ENCODE measurements at regions not wholly inside any gene's neighbourhood (a gene's known extent, or its start where the extent isn't known, plus 50 kb on each side); places are given as distances from the start of the nearest gene placed in this dataset.

DNA sequence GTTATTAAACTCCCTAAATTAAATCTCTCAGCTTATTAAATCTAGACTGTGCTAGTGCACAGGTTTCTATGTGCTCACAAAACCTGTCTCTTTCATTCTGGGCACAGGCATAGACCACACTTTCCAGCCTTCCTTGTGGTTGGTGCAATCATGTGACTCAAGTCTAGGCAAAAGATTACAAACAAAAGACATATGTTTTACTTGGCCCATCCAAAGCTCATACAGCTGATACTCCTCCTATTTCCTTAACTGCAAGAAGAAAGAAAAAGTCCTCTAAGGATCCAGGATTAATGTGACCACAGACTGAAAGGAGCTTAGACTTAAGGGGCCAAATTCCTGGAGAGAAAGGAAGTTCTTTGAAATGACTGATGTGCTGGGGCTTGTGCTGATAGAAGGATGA is 731.3 kb upstream of the RAB6C start:
- DNase-seq, result no peak

DNA sequence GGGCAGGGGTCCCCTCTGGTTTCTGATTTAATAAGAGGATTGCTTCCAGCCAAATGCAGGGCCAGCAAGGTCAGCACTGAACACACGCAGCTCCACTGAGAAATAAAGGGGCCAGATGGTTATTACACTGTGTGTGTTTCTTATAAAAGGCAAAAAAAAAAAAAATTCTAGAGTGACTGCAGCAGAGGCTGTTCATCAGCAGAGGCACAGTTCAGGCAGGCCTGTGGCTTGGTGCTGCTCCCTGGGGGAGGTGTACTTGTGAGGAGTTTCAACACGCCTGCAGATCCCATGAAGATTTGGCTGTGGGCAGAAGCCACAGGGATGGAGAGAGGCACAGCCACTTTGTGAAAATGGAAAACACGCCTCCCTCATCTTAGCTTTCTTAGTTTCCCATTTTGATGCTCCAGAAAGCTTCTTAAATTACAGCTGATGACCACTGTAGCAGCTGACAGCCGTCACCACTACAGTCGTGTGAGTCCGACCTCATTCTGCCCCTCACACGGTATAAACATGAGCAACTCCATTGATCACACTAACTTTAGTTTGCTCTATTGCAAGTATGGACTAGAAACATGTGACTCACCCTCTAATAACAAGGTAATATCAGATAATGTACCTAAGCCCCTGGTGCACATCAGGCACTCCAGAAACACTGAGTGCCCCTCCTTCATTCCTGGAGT is 726.5 kb upstream of the RAB6C start:
- DNase-seq, result no peak

DNA sequence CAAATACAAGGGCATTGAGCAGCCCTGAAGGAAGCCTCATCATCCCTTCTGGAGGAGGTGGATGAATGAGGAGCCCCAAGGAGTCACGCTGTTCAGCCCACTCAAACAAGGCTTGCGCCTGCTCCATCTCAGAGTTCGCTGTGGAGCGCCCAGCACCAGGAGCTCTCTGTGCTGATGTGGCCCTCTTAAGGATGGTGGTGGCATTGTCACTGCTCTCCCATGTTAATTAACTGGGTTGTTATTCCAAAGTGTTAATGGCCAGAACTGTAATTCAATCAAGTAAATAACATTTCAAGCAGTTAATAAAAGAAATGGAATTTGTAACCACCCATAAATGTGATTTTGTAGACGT is 726.0 kb upstream of the RAB6C start:
- no peak for DNase-seq

DNA sequence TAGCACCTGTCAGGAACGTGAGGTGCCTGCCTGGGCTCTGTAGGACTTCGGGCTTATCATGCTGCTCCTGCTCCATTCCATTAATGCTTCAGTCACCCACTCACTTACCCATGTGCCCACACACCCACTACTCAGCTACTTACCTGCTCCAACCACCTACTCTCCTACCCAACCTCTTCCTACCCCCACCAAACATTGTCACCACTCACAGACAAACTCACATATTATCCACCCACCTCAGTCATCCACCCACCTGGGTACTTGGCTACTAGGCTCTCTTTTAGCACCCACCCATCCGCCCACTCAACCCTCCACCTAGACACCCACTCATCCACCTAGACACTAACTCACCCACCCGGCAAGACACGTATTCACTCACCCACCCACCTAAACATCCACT is 724.7 kb upstream of the RAB6C start:
- DNase-seq, result no peak

DNA sequence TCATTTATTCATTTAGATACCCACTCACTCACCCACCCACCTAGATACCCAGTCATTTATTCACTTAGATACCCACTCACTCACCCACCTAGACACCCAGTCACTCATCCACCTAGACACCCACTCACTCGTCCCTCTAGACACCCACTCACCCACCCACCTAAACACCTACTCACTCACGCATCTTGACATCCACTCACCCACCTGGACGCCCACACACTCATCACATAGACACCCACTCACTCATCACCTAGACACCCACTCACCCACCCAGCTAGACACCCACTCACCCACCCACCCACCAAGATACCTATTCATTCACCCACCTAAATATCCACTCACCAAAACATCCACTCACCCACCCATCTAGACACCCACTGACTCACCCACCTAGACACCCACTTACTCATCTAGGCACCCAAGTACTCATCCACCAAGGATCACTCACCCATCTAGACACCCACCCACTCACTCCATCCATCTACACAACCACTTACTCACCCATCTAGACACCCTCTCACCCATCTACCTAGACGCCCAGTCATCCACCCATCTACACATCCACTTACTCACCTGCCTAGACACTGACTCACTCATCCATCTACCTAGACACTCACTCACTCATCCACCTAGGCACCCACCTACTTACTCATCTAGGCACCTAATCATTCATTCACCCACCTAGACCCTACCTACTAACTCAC is 723.7 kb upstream of the RAB6C start:
- DNase-seq, result no peak

DNA sequence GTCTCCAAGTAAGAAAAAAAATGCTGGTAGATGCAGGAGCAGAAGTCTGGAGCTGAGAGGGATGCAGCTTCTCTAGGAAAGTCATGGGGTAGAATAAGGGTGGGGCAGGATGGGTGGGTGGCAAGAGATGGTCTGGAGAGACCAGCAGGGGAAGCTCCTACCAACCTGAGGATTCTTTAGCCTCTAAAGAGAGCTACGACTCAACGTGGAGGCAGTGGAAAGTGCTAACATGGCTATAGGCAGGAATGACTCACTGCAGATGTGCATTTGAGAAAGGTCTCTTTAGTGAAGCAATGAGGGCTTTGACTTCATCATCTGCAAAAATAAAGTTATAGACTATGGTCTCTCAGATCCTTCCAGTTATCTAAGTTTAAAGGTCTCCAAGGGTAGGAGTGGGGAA is 722.8 kb upstream of the RAB6C start:
- no peak for DNase-seq

DNA sequence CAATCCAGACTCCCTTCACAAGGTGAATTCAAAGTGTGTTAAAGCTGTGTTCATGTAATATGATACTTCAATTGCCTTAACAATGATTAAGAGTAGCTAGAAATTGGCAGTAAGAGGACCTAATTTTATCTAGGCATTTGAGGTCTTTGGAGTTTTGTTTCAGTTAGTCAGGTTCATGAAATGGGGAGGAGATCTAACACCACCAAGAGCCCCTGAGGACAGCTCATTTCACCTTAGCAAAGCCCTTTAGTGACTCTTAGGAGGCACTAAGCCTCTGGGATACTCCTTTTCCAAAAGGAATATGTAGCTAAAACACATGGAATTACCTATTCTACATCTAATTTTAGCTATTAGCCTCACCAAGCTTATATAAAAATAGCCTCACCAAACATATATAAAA is 716.5 kb upstream of the RAB6C start:
- DNase-seq, result no peak

DNA sequence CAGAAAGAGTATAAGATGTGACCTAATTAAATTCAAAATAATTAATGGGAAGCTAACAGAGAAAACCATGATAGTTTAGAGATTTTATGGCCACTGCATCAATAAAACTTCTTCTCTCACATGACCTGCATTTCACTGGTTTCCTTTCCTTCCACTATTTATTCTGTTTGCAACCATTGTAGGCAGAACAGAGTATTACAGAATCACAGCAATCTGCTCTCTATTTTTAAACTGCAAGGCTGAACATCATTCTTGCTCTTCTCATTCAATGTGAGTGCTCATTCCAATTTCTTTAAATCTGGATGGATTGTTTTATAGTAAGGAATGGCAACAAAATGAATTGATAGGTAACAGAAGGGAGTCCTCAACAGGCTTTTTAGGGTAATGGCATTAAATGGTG is 715.5 kb upstream of the RAB6C start:
- no peak for DNase-seq

DNA sequence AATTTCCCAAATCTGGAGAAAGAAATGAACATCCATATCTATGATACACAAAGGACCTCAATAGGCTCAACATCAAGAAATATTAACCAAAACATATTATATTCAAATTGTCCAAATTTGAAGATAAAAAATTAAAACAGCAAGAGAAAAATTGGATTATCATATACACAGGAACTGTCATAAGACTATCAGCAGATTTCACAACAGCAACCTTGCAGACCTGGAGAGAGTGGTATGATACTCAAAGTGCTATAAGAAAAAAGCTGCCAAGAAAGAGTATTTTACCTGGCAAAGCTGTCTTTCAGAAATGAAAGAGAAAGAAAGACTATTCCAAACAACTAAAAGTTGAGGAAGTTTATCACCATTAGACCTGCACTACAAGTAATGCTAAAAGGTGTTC is 711.9 kb upstream of the RAB6C start:
- no peak for DNase-seq

DNA sequence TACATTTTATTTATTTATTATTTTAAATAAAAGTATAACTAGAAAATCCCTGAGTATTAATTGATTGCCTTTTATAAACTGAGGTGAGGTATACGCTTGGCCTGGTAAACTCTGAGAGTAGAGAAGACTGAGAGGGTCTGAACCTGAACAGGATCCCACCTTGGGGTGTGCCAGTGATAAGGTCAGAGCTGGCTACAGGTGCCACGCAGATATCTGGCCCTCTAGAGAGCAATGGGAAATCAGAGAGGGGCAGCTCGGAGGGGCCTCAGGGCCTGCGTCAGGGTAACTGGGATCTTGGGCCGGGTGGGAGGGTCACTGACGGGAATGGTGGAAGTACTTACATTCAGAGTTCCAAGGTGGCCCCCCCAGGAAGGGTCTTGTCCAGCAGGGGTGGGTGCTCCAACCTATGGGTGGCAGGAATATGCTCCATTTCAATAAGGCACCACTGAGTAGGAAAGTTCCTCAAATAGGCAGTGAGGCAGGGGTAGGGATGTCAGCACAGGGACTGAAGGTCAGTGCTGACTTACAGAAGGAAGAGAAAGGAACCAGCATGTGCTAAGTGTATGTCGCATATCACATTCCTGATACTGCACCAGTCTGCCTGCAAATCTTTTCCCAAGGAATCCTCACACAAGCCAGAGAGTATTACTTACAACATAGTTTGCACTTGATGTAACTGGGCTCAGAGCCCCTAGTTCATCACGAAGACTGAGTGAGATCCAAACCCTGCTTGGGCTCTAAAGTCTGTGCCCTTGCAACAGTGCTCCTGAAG is 706.0 kb upstream of the RAB6C start:
- no peak for DNase-seq

DNA sequence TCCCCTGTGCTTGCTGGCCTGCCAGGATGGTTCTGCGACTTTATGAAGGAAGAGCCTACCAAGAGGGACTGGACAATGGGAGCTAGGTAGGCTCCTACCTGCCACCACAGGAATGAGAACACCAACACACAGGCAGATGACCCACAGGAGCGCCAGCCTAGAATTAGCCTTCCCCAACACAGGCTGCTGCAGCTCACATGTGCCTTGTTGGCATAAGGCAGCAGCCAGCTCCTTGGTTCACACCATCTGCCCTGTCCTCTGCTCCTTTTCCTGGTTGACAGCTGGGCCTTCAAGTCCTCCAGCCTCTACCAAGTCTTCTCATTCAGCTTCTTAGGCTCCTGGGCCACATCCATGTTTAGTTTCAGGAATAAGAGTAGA is 705.4 kb upstream of the RAB6C start:
- no peak for DNase-seq

DNA sequence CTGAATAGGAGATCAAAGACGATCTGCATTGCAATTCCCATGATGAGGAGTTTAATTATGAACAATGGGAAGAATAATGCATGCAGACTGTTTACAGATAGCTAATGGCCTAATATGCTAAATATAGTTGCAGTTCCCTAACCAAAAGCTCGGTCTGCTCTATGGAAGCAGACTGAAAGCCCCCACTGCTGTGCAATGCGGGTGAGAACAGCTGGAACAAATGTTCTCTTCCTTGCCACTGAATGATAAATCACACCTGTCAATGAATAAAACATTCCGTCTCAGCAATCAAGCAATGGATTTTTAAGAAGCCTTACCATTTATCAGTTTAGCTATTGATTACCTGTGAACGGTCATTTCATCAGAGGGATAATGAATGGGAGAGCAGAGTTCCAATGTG is 704.5 kb upstream of the RAB6C start:
- DNase-seq, result no peak

DNA sequence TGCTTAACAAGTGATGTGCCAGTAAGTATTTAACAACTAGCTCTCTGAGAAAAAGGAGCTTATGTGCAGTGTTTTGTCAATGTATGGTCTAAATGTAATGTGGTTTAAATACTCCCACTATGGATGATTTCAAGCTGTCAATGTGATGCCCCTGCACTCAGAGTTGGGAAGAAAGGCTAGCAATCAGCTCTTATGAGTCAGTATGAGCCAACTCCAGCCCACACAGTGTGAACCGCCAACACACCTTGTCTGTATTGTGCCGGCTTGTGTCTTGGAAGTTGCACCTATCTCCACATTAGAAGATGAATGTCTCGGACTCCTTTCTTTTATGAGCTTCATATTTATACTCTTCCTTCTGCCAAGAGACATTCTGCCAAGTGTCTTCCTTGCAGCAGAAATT is 703.8 kb upstream of the RAB6C start:
- DNase-seq, result no peak

DNA sequence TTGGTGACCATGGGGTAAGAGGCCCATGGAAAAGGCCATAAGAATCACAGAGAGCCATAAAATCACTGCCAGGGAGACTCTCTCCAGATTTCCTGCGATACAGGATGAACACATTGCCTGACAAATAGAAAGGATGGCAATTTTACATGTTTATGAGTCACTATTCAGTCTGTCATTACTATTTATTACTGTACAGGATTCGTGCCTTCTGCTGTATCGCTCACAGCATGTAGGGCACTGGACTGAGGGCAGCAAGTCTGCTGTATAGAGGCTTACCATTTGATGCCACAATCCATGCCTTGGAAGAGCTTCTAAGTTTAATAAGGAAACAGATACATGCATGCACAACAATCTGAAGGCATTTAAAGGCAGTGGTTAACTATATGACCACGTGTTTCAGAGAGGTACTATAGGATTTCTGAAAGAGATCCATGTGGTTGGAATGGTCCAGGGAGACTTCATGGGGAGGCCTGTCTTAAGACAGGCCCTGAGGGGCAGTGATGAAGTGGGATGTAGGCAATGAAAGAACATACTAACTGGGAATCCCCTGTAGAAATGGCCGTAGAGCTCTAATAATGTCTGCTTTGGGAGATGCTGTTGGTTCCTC is 702.4 kb upstream of the RAB6C start:
- no peak for DNase-seq

DNA sequence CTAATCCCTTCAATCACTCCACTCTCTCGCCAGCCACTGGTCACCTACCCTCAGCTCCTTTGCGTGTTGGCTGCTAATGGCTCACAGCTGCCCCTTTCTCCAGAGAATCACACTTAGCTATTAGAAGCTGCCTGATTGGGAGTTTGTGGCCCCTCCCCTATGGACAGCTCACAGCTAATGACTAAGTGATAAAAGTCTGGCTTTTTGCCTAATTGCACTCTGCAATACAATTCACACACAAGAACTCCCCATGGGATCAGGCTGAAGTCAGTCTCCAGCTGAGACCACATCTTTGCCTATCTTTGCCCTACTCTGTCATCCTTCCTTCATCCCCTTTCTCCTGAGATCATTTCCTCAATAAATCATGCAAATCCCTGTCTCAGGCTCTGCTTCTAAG is 701.9 kb upstream of the RAB6C start:
- no peak for DNase-seq

DNA sequence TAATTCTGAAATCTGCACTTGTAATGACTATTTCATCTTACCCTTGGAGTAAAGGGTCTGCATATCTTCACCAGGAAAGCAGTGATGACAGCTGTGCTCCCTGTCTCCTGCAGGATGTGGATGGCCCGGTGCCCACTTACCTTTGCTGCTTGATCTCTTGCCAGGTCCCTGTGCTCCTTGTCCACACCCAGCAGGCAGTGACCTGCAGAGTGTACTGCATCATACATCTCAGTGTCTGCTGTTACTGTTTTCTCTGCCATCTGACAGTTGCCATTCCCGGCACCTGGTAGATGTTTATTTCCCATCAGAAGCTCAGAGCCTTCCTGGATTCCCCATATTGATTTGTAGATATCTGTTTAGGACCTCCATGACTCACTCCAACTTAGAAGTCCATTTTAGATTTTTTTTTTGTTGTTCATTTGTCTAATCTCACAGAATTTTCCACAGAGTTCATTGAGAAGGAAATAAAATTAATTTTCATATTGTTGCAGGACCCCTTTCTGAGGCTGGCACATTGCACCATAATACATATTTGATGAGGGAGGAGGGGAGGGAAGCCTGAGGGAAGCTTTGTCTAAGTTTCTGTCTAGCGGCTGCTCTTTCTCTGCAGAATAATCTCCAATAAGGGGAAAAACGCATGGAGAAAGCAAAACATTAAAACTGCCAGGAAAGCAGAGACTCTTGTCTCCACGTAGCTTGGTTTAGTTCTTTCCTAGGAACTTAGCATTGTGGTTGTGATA is 697.5 kb upstream of the RAB6C start:
- no peak for DNase-seq

DNA sequence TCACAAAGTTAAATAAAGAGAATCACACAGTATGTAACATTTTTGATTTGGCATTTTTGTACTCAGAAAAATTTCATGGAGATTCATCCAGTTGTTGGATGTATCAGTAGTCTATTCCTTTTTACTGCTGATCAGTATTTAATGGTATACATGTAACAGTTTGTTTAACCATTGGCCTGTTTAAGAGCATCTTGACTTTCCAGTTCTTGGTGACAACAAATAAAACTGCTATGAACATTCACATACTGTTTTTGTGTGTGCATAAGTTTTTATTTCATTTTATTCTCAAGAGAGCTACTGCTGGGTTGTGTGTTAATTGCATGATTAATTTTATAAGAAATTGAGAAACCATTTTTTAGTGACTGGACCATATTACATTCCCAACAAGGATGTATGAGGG is 694.5 kb upstream of the RAB6C start:
- DNase-seq, result no peak

DNA sequence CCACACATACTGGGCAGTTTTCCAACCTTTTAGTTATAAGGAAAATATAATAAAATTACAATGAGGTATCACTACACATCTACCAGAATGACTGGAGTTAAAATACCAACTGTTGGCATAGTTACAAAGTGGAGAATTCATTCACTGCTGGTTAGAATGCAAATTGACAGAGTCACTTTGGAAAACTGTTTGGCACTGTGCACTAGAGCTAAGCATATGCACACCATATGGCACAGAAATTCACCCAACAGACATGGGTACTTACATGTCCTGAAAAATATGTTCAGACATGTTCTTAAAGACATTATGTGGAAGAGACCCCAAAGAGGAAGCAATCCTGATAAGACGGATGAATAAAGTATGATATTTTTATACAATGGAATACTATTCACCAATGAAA is 686.1 kb upstream of the RAB6C start:
- DNase-seq, result no peak

DNA sequence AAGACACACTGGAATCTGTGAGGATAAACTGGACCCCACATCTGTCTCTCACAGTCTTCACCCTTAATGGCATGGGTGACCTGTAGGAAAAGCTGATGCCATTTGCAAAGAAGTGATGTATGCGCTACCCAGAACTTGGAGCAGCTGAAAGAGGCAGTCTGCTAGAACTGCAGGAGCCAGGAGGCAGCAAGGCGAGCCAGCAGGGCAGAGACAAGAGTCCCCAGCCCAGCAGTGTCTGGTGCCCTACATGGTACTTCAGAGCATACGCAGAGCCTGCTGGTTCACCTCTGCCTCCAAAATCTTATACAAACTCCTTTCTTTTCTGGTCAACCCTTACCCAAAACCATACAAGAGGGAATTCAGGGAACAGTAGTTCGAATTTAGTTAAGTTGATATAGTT is 683.1 kb upstream of the RAB6C start:
- no peak for DNase-seq

DNA sequence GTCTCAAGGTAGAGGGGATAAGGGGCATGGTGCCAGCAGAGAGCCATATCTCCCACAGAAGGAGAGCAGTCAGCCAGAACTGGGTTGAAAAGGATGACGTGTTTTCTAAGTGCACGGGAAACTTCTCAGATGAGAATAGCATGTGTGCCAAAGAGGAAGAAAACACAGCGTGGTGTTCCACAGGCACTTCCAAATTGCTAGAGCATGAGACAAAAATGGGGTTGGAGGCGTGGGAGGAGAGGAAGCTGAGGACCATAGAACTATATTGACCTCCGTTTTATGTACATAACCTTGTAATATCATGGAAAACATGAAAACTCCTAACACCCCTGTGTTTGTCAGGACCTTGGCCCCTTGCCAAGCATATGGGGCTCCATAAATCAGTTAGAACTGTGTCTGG is 682.7 kb upstream of the RAB6C start:
- no peak for DNase-seq

DNA sequence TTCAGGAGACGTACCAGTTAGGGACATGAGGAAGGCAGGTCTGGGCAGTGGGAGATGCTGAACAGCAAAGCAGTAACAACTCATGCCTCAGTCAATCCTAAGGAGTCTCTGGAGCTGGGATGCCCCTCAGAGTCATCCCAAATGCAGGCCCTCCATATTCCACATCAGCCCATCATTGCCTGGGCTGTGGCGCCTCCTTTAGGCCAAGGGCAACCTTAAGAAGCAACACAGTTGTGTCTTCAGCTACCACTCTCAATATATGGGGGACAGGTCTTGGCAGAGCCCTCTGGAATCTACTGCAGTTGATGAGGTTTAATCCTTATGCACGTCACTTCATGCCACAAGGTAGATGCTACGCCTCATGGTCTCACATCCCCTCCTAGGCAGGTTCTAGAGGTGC is 682.0 kb upstream of the RAB6C start:
- no peak for DNase-seq

DNA sequence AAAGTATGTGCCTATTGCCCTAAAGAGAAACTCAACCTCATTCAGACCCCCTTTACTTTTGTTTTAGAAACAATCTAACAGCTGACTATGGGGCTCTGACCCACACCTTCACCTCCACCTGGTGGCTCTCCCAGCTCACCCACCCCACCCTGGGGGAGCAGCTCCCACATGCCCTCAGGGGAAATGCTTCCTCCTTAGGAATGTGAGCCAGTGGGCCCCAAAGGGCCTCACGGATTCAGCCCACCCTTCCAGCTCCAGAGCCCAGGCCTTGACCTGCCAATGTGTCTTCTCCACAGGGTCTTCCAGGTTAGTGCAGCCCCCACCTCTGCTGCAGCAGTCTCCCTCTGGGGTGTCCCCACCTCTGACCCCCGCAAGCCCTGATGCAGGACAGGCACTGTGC is 680.1 kb upstream of the RAB6C start:
- DNase-seq, result no peak

DNA sequence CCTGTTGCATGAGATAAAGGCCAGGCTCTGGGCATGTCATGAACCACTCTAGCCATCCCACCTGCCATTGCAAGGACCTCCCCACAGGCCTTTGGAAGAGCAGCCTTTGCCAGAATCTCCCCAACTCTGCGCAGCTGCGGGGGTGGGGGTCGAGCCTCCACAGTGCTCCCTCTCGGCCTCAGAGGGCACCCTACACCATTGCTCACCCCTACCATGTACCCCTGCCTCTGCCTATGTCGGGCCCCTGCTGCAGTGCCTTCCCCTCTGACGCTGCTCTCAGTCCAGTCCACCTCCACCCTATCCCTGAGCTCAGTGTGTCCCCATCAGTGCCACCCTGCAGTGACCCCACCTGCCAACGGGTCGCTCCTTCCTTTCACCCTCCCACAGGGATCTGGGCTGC is 679.7 kb upstream of the RAB6C start:
- DNase-seq, result no peak

Data from NCI-H526 treated with DMSO at 0.1 percent for 48 hours (cell line).